SIG-M5 (cell line): ENCODE measurements at regions not wholly inside any gene's neighbourhood (a gene's known extent, or its start where the extent isn't known, plus 50 kb on each side); places are given as distances from the start of the nearest gene placed in this dataset.

Source experiments
- DNase-seq: peaks from one replicate; lab custom pipeline; 2025; lab: John Stamatoyannopoulos, UW

DNA sequence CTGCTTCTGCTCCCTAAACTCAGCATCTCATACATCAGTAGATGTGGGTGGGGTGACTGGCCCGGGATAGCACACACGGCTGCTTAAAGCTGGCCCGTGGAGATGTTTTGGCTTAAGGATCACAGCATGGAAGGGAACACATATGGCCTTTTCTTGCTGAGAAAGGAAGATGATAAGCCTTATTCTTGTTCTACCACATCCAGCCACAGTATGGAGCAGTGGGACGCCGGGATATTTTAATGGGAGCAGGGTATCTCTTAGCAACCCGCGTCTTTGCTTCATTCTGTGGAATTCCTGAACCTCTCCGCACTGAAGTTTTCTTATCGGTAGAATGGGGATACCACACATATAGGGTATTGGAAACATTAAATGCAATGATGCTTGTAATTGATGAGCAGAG is 94.1 kb upstream of the PROK2 start:
- DNase-seq, result no peak

DNA sequence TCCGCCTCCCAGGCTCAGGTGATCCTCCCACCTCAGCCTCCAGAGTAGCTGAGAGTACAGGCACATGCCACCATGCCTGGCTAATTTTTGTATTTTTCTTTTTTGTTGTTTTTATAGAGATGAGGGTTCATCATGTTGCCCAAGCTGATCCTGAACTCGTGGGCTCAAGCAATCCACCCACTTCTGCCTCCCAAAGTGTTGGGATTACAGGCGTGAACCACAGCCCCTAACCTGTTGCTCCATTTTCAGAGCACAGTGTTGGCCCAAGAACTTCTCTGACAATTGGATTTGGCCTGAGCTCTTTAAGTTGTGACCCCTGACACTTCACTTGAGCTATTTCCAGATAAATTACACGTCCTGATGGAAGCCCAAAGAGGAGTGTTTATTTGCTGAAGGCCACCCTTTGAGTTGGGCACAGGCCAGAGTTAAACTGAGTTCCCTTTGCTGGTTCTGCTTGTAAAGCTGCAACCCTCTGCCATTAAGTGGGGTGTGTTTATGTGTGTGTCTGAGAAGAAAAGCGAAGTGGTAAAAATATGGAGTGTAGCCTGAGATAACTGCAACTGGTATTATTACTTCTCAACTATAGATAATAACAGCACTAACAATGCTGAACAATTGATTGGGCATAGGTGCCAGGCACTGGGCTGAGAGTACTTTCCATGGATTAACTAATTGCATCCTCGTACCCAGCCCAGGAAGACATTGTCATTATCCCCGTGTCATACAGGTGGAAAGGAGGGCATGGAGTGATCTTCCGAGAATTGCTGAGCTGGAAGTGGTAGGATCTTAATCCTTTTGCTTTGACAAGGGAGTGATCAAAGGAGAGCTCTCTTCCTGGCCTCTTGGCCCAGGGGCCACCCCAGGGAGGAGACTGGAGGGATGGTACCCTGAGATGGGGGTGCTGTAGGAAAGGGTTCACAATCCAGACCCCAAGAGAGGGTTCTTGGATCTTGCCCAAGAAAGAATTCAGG is 91.5 kb upstream of the PROK2 start:
- no peak for DNase-seq

DNA sequence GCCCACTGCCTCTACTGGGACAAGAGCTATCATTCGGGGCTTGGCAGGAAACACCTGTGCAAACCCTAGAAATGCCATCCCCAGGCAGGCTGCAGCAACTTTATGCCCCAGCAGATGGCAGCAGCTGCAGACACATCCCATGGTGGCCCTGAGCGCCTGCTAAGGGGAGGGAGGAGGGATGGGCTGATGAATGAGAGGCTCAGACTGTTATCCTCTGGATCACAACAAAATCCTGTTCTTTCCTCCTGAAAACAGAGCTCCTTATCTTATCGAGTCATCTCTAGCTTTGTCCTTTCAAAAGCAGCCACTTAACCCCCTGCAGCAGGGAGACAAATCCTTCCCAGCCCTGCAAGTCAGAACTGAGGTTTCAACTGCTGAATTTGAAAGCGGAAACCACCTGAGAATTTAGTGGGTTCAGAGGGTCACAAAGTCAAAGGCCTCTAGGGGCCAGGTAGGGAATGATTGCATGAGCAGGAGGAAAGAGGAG is 90.6 kb upstream of the PROK2 start:
- DNase-seq, result no peak

DNA sequence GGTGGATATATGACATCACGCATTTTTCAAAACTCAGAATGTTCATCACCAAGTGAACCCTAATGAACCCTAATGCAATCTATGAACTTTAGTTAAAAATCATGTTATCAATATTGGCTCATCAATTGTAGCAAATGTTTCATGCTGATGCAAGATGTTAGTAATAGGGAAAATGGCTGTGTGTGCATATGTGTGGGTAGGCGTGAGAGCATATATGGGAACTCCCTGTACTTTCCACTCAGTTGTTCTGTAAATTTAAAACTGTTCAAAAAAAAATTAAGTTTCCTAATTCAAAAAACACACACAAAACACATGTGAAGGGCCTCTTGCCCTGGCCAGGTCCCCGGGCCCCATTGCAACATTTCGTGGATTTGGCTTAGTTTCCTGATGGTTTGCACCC is 89.7 kb upstream of the PROK2 start:
- no peak for DNase-seq

- no peak for DNase-seq
These were observed 88.2 kb upstream of the PROK2 start for GRCh38 chr3:71873093-71873611.

GRCh38 chr3:71872256-71872655 is 87.3 kb upstream of the PROK2 start:
- DNase-seq, result no peak

GRCh38 chr3:71870966-71871512 is 86.1 kb upstream of the PROK2 start:
- no peak for DNase-seq

DNA sequence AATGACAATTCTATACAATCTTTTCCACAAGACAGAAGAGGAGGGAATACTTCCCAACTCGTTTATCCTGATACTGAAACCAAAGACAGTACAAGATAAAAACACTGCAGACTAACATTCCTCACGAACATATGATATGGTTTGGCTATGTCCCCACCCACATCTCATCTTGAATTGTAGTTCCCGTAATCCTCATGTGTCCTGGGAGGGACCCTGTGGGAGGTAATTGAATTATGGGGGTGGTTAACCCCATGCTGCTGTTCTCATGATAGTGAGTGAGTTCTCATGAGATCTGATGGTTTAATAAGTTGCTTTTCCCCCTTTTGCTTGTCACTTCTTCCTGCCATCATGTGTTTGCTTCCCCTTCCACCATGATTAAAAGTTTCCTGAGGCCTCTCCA is 83.9 kb upstream of the PROK2 start:
- DNase-seq, result no peak

- DNase-seq, result no peak
These were observed 80.8 kb upstream of the PROK2 start for GRCh38 chr3:71865727-71866126.

DNA sequence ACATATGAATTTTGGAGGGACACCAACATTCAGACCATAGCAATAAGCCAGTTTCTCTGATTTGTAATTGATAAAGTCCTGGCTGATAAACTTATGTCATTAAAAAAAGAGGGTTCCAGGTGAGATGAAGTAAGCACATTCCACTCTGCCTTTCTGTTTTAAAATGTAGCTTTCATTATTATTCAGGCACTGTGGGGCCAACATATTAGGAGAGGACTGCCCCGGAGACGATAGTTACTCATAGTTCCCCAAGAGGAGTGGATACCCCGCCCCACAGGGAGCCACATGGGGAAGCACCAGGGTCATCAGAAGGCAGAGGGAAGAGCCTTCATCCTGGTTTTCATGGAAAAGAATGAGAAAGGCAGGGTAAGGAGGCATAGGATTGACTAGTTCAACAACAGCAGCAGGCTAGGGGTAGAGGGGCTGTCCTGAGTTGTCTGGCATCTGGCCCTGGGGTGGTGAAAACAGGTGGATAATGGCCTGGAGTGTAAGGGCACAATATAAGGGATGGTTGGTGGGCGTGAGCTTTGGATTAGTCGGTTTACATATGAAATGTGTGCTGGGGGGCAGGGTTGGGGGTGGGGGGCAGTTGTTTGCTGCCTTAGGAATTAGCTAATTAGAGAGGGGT is 78.7 kb upstream of the PROK2 start:
- DNase-seq, result no peak

DNA sequence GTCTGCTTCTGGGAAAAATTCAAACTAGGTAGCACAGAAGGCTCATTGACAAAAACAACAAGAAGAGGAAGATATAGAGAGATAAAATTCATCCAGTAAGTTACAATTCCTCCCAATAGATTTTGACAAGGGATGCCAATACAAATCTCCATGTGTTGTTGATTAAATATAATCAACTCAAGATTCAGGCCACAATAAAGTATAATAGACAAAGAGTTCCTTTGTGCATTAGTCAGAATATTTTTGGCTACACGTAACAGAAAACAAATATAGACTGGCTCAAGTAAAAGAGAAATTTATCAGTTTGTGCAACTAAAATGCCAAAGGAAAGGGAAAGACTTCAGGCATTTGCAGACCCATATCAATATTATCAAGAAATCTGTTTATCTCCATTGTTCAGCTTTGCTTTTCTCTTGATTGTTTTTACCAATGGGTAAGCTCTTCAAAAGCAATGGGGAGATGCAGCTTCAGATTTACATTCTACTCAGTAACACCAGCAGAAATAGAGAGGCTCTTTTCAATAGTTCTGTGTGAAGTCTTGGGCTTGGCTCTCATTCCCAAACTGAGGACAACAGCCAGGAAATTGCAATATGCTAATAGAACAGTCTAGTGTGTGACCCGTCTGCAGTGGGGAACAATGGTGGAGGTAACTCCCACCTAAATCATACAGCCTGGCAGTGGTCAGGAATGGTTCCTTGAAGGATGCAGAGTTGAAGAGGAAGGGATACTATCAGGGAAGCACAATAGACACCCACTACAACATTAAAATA is 77.6 kb upstream of the PROK2 start:
- no peak for DNase-seq

DNA sequence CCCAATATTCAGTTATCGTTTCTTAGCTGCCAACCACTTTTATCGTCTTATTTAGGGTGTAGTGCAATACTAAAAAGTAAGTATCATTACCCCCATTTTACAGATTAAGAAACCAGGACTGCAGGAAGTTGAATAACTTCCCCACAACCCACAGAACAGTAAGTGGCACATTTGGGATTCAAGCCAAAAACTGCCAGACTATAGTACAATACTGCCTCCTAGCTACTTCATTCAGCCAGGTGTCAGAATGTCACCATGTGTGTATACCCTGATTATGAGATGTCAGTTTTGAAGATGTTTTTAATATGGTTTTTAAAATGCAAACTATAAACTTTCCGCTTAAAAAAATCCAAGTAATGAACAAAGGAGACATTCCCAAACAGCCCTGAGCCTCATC is 74.2 kb upstream of the PROK2 start:
- DNase-seq, result no peak

GRCh38 chr3:71858503-71859122 is 73.7 kb upstream of the PROK2 start:
- DNase-seq, result no peak

GRCh38 chr3:71857956-71858355 is 73.0 kb upstream of the PROK2 start:
- DNase-seq, result no peak

GRCh38 chr3:71854706-71855105 is 69.8 kb upstream of the PROK2 start:
- DNase-seq, result no peak

DNA sequence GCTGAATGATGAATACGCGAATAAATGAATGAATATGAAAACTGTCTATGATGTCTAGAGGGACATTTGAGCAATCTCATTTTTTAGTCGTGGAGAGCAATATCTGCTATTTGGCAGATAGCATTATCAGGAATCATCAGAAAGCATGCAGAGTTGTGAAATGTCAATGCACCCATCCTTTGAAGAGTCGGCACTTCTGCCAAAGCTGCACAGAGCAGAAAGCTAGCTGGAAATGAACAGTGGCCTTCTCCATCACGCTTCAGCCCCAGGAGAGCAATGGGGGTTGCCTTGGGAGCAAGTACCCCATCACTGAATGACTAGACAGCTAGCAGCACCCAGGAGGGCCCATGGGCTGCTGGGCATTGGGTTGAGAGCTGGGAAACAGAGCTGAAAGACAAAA is 69.1 kb upstream of the PROK2 start:
- DNase-seq, result no peak

- DNase-seq, result no peak
These were observed 66.9 kb upstream of the PROK2 start for GRCh38 chr3:71851878-71852277.

DNA sequence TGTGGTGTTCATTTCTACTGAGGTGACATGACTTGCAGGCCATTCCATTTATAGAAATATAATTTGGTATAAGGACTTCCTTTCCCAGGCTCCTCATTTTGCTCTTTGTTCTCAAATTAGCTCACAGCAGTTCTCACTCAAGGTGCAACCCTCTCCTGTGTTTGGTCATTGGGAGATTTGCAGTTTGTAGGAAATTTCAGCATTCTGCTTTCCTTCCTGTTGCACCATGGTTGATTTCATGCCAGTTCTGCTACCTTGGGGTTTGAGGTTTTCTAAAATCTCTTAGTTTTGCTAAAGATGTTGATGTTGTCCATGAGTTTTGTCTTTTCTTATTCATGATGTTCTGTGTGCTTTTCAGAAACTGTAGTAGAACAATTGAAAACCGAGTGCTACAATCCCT is 65.7 kb upstream of the PROK2 start:
- no peak for DNase-seq

DNA sequence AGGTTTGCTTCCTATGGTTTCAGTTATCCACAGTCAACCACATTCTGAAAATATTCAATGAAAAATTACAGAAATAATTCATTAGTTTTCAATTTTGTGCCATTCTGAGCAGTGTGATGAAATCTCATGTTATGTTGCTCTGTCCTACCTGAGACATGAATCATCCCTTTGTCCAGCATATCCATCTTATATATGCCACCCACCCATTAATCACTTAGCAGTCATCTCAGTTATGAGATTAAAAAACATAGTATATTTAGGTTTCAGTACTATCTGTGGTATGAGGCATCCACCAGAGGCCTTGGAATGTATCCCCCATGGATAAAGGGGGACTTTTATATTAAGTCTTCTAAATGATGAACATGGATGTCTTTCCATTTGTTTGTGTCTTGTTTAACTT is 64.7 kb upstream of the PROK2 start:
- no peak for DNase-seq

DNA sequence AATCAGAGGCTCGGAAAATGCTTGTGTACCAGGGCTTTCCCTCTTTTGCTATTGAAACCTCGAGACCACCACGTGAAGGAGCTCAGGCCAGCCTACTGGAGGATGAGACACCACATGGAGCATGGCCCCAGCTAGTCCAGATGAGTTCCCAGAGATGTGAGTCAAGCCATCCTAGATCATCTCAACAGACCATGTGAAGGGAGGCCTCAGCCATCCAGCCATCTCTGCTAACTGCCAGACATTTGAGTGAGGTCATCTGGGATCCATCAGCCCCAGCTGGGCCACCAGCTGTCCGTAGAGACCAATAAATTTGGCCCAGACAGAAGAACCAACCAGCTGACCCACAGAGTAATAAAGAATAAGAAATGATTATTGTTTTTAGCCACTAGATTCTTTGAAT is 62.8 kb upstream of the PROK2 start:
- no peak for DNase-seq

- no peak for DNase-seq
These were observed 61.2 kb upstream of the PROK2 start for GRCh38 chr3:71846185-71846584.

GRCh38 chr3:71843071-71843470 is 58.1 kb upstream of the PROK2 start:
- no peak for DNase-seq
